ENCODE measurements at regions not wholly inside any gene's neighbourhood (a gene's known extent, or its start where the extent isn't known, plus 50 kb on each side); places are given as distances from the start of the nearest gene placed in this dataset.

- peak; percentile 18; the same call in 1 of the 2 replicates for ATAC-seq
- BruUV-seq (replicated peaks): no TSS peak
These were observed 128.9 kb downstream of the ZNF365 start for GRCh38 chr10:62502995-62503613.

GRCh38 chr10:62503872-62504271 is 129.7 kb downstream of the ZNF365 start:
- H3K36me3 ChIP-seq (ENCODE audit: low read depth, low read length): no peaks in the 10 kb centered on the region
- CTCF ChIA-PET: interaction anchor here (0.7 kb wide), 1 partner anchor 749 kb away, joined by 4 read pairs; no protein-coding TSS in a partner anchor
- TF ChIP-seq CTCF (conservative IDR thresholded peaks at IDR 0.05; ENCODE audit: low read depth, low read length) (no peak), EZH2phosphoT487 (IDR thresholded peaks at IDR 0.05; ENCODE audit: borderline replicate concordance, low read length) (no peak), EZH2 (IDR thresholded peaks at IDR 0.05; ENCODE audit: low read length, unreplicated experiment) (no peak)
- H3K4me1 ChIP-seq (ENCODE audit: insufficient read depth, low read length): peaks cover 14% of the 10 kb centered on the region
- no peaks in the 10 kb centered on the region for H3K79me2 ChIP-seq (ENCODE audit: low read length)
- no peaks in the 10 kb centered on the region for H3K27me3 ChIP-seq (ENCODE audit: low read length)
- intact Hi-C loops (cut with micrococcal nuclease): no loop called here
- no peak overlapping the region for H3K27ac ChIP-seq (ENCODE audit: low read length)
- POLR2A ChIA-PET (ENCODE audit: unreplicated experiment): interaction anchor here (0.6 kb wide), 1 partner anchor 65 kb away, joined by 5 read pairs; no protein-coding TSS in a partner anchor
- BruUV-seq (replicated peaks): no TSS peak
- no peaks in the 10 kb centered on the region for H4K20me1 ChIP-seq (ENCODE audit: low read length)
- no peak overlapping the region for H3K9ac ChIP-seq (ENCODE audit: low read length)
- 0 out of 2 replicates have a peak, but pooled peaks cover 4% of the 10 kb centered on the region for H3K9me2 ChIP-seq (replicated peaks; ENCODE audit: low read length)
- ATAC-seq (peak; percentile 86), DNase-seq (peak; percentile 74)
- H3F3A ChIP-seq (ENCODE audit: low read length, unreplicated experiment): no peaks in the 10 kb centered on the region
- 0 out of 2 replicates have a peak overlapping the region, but pooled peaks have one; percentile 1 for H3K4me2 ChIP-seq (ENCODE audit: low read length)
- H2AFZ ChIP-seq (ENCODE audit: low read length): no peak overlapping the region
- no peak overlapping the region for H3K4me3 ChIP-seq (ENCODE audit: low read length)
- H3K9me3 ChIP-seq (ENCODE audit: low read length): no peaks in the 10 kb centered on the region

More at GRCh38 chr10:62502995-62503613, 128.9 kb downstream of the ZNF365 start:
- no peaks in the 10 kb centered on the region for H3K79me2 ChIP-seq (ENCODE audit: low read length)
- no peaks in the 10 kb centered on the region for H4K20me1 ChIP-seq (ENCODE audit: low read length)
- no peak overlapping the region for H2AFZ ChIP-seq (ENCODE audit: low read length)
- H3K4me2 ChIP-seq (ENCODE audit: low read length): no peak overlapping the region
- no peaks in the 10 kb centered on the region for H3K36me3 ChIP-seq (ENCODE audit: low read depth, low read length)
- TF ChIP-seq EZH2 (IDR thresholded peaks at IDR 0.05; ENCODE audit: low read length, unreplicated experiment) (no peak), CTCF (conservative IDR thresholded peaks at IDR 0.05; ENCODE audit: low read depth, low read length) (no peak), EZH2phosphoT487 (IDR thresholded peaks at IDR 0.05; ENCODE audit: borderline replicate concordance, low read length) (no peak)
- intact Hi-C loops (cut with micrococcal nuclease): no loop called here
- DNase-seq: peak; percentile 59
- H3K9me3 ChIP-seq (ENCODE audit: low read length): no peaks in the 10 kb centered on the region
- H3K4me3 ChIP-seq (ENCODE audit: low read length): no peak overlapping the region
- H3F3A ChIP-seq (ENCODE audit: low read length, unreplicated experiment): no peaks in the 10 kb centered on the region
- CTCF ChIA-PET: no interaction called here
- POLR2A ChIA-PET (ENCODE audit: unreplicated experiment): interaction anchor here (0.5 to 0.6 kb wide), 2 partner anchors 66 to 788 kb away, joined by 5 to 15 read pairs; no protein-coding TSS in a partner anchor
- no peak overlapping the region for H3K27ac ChIP-seq (ENCODE audit: low read length)
- H3K4me1 ChIP-seq (ENCODE audit: insufficient read depth, low read length): peaks cover 14% of the 10 kb centered on the region
- H3K9ac ChIP-seq (ENCODE audit: low read length): no peak overlapping the region
- peaks cover 4% of the 10 kb centered on the region; the same call in 1 of the 2 replicates for H3K27me3 ChIP-seq (ENCODE audit: low read length)
- no peaks in the 10 kb centered on the region for H3K9me2 ChIP-seq (replicated peaks; ENCODE audit: low read length)

DNA sequence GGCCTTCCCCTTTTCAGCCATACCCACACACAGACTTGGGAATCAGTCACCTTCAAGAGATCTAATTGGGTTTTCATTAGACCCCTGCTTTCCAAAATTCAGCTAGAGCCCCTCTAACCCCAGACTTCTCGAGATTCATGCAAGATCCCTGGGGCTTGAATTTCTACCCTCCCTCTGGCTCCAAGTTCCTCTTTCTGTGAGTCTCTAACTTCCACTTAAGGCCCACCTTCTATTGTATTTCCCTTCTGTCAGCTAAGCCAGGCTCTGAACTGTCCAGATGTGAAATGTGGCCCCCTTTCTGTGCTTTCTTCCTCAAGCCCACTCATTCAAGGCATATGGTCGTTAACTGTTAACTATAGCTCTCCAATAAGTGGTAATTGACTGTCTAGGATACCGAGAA is 132.2 kb downstream of the ZNF365 start:
- DNase-seq (no peak), ATAC-seq (no peak)
- Histone ChIP-seq H3K27me3 (ENCODE audit: low read length) (no peaks in the 10 kb centered on the region), H3F3A (ENCODE audit: low read length, unreplicated experiment) (no peaks in the 10 kb centered on the region), H3K36me3 (ENCODE audit: low read depth, low read length) (no peaks in the 10 kb centered on the region), H4K20me1 (ENCODE audit: low read length) (no peaks in the 10 kb centered on the region), H3K4me3 (ENCODE audit: low read length) (no peak overlapping the region), H3K27ac (ENCODE audit: low read length) (no peak overlapping the region), H3K79me2 (ENCODE audit: low read length) (no peaks in the 10 kb centered on the region), H3K4me1 (ENCODE audit: insufficient read depth, low read length) (peaks cover 14% of the 10 kb centered on the region), H3K9ac (ENCODE audit: low read length) (no peak overlapping the region), H2AFZ (ENCODE audit: low read length) (no peak overlapping the region), H3K9me3 (ENCODE audit: low read length) (no peaks in the 10 kb centered on the region), H3K9me2 (replicated peaks; ENCODE audit: low read length) (0 out of 2 replicates have a peak, but pooled peaks cover 17% of the 10 kb centered on the region), H3K4me2 (ENCODE audit: low read length) (no peak overlapping the region)
- TF ChIP-seq EZH2 (IDR thresholded peaks at IDR 0.05; ENCODE audit: low read length, unreplicated experiment) (no peak), CTCF (conservative IDR thresholded peaks at IDR 0.05; ENCODE audit: low read depth, low read length) (no peak), EZH2phosphoT487 (IDR thresholded peaks at IDR 0.05; ENCODE audit: borderline replicate concordance, low read length) (no peak)
- intact Hi-C loops (cut with micrococcal nuclease): no loop called here
- POLR2A ChIA-PET (ENCODE audit: unreplicated experiment): interaction anchor here (0.6 kb wide), 1 partner anchor 1577 kb away, joined by 3 read pairs; no protein-coding TSS in a partner anchor
- BruUV-seq (replicated peaks): no TSS peak
- CTCF ChIA-PET: no interaction called here
